Large intestine (tissue), 3 donors: ENCODE measurements at regions not wholly inside any gene's neighbourhood (a gene's known extent, or its start where the extent isn't known, plus 50 kb on each side); places are given as distances from the start of the nearest gene placed in this dataset.
A peak's percentile ranks its signal among the peaks of the same experiment; 100 is the strongest.

Experiments used
- DNase-seq, 2 donors: peaks; one replicate each; pipeline versions ENCODE4 v3.0.0 to v3.0.0-alpha.2; 2013
- H3K27ac ChIP-seq: one replicate; pipeline ENCODE4 v1.5.1; 2013; ENCODE audit warnings: low read length
- H3K27me3 ChIP-seq: 2 replicates; pipeline ENCODE4 v1.6.1; 2013; ENCODE audit warnings: low read length; ENCODE audit not compliant: control insufficient read depth, insufficient read depth
- H3K36me3 ChIP-seq: 2 replicates; pipeline ENCODE4 v1.6.1; 2013; ENCODE audit warnings: low read length; ENCODE audit not compliant: control insufficient read depth, insufficient read depth
- H3K4me1 ChIP-seq: one replicate; pipeline ENCODE4 v1.6.1; 2013; ENCODE audit warnings: low read length; ENCODE audit not compliant: control insufficient read depth, insufficient read depth
- H3K4me3 ChIP-seq: one replicate; pipeline ENCODE4 v1.5.1; 2013; ENCODE audit warnings: low read length
- H3K9me3 ChIP-seq: one replicate; pipeline ENCODE4 v1.6.1; 2013; ENCODE audit warnings: mild to moderate bottlenecking, low read depth, low read length, moderate library complexity; ENCODE audit not compliant: control insufficient read depth
- WGBS: methylation state at CpG from one replicate; pipeline ENCODE4 v1.1.5; 2013; ENCODE audit warnings: low lambda C conversion rate; ENCODE audit not compliant: insufficient coverage; 5-methylcytosine and 5-hydroxymethylcytosine counted together

DNA sequence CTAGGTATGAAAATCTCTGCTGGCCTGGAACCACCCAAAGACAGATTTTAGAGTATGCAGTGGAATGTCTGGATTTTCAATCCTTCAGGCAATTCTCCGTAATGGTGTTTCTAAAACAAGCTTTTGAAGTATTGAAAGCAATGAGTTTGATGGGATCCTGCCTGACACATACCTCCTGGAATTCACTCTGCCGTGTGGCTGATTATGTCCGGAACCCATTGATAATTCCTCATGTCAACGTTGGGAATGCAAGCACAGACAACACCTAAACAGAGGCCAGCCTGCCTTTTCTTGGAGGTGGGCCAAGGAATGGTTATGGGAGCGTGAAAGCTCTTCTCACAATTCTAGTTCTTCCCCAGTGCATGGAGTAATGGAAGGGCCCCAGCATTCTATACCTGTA is 168.9 kb upstream of the HMCN1 start:
- Histone ChIP-seq H3K4me1 (peaks cover 22% of the 10 kb centered on the region), H3K36me3 (no peaks in the 10 kb centered on the region), H3K9me3 (no peaks in the 10 kb centered on the region), H3K27me3 (no peaks in the 10 kb centered on the region), H3K27ac (no peak overlapping the region), H3K4me3 (no peak overlapping the region)
- no peak for DNase-seq
- no CpG with 5 or more reads among the region's 5 CpGs for WGBS

DNA sequence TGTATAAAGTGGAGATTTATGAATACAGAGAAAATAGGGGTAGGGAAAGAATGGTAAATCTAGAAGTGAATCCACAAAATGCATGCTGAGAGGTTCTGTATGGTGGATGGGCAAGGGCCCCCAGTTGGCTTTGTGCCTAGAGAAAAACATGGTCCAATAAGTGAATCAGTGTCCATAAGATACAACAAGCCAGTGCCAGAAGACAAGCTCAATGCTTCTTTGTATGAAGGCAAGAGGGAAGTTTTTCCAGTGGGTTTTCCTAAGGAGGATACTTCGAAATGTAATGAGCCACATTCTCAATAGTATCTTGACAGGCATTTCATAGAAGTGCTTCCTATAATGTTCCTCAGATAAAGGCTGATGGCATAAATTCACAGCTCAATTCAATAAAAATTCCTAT is 169.4 kb upstream of the HMCN1 start:
- DNase-seq: no peak
- Histone ChIP-seq H3K27ac (no peak overlapping the region), H3K9me3 (no peaks in the 10 kb centered on the region), H3K27me3 (no peaks in the 10 kb centered on the region), H3K4me3 (no peak overlapping the region), H3K36me3 (no peaks in the 10 kb centered on the region), H3K4me1 (peaks cover 22% of the 10 kb centered on the region)
- no CpG with 5 or more reads among the region's 1 CpG for WGBS

DNA sequence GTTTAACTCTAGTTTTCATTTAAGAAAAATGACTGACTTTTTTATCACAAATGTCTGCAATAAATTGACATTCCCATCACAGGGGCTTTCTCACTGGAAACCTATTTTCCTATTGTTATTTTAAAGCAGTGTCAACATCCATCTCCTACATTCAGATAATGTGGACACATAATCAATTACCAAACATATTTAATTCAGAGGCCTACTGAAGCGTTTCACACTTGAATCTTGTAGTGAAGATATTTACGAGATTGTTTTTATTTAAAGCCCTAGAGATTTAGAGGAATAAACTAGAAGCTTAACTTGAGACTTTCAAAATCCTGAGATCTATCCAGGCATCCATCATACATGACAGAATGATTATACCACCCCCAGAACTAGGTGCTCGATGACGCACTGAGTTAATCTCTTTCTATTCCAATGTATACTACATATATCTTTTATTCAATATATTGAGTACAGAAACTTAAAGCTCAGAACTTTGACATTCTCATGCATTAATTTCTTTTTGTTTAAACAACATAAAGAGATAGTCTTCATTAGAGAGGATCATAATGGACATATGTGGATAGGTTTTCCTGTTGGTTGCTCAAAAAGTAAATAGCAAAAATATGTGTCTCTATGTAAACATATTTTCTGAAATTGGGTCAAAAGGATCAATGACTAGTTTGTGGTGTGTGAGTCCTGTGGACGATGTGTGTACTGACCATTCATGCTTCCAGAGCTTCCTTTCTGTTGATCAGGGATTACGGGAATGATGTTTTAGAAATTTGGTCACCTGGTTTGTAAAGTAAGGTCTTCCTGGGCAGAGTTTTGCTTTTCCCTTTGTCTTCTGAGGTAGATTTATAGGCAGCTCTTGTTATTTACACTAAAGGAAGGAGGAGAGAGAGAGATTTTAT is 171.5 kb upstream of the HMCN1 start:
- H3K27ac ChIP-seq: no peak overlapping the region
- 90% methylated on average over 2 of the region's 6 CpGs for WGBS
- no peak for DNase-seq
- H3K4me1 ChIP-seq: peaks cover 21% of the 10 kb centered on the region
- no peaks in the 10 kb centered on the region for H3K27me3 ChIP-seq
- no peaks in the 10 kb centered on the region for H3K9me3 ChIP-seq
- no peaks in the 10 kb centered on the region for H3K36me3 ChIP-seq
- no peak overlapping the region for H3K4me3 ChIP-seq

DNA sequence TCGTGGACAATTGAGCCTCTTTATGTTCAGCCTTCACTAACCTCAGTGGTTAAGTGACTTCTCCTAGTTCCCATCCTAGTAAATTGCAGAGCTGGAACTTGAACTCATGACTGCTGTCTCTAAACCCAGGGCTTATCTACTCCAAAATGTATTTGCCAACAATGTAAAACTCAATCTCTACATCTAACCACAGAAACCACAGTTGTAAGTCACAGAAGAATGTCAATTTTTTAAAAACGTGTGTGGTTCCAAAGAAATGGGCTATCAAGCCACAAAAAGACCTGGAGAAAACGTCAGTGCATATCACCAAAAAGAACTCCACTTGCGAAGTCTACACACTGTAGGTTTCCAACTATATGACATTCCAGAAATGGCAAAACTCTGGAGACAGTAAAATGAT is 172.6 kb upstream of the HMCN1 start:
- no peaks in the 10 kb centered on the region for H3K9me3 ChIP-seq
- no peak overlapping the region for H3K4me3 ChIP-seq
- H3K4me1 ChIP-seq: peaks cover 12% of the 10 kb centered on the region
- DNase-seq: no peak
- H3K36me3 ChIP-seq: no peaks in the 10 kb centered on the region
- no peaks in the 10 kb centered on the region for H3K27me3 ChIP-seq
- no CpG with 5 or more reads among the region's 4 CpGs for WGBS
- H3K27ac ChIP-seq: no peak overlapping the region

DNA sequence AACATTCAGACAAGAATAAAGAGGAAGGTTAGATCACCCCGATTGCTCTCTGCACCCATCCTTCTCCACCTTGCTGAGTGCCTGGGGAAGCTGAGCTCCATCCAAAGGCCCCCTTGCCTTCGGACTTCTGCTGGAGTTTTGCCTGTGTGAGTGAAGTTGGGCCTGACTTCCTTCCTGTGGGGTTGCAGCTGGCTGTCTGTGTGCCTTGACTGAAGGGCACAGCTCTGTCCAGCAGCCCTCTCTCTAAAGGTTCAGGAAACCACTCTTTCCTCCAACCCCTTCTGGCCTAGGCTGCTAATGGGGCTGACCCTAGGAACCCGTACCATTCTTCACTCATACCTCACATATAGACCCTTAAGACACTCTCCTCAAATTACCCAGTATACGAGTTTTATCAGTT is 173.4 kb upstream of the HMCN1 start:
- H3K27ac ChIP-seq: no peak overlapping the region
- whole genome bisulfite sequencing: no CpG with 5 or more reads among the region's 4 CpGs

DNA sequence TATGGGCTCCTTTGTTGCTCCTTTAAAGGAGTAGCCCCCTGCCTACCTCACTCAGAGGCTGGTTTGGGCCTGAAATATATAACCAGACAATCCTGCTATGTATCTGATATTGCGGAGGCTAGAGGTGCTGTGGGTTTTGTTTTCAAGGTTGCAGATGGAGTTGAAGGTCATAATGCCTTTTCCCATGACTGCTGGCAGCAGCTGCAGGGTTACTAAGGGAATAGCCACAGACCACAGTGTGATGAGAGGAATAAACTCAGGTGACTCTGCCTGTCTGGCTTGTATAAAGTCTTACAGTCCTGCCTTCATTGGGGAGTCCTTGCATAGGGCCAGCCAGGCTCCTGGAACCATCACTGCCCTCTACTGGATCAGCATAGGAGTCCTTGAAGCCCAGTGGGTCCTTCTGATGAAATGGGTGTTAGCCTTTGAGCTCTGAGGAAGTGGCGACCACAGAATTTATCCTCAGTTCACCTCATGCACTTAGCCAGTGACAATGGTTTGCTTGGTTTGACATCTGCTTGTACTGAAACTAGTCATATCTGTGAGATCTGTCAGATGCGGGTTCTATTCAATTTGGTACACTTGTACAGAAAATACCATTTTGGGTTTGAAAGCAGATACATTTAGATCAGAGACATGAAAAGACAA is 174.4 kb upstream of the HMCN1 start:
- no CpG with 5 or more reads among the region's 3 CpGs for WGBS
- no peak overlapping the region for H3K4me3 ChIP-seq
- peak; percentile 77 to 82 for DNase-seq
- H3K9me3 ChIP-seq: no peaks in the 10 kb centered on the region
- H3K4me1 ChIP-seq: peaks cover 10% of the 10 kb centered on the region
- H3K27me3 ChIP-seq: no peaks in the 10 kb centered on the region
- H3K27ac ChIP-seq: no peak overlapping the region
- no peaks in the 10 kb centered on the region for H3K36me3 ChIP-seq

More for the DNA sequence above, 173.4 kb upstream of the HMCN1 start:
- Histone ChIP-seq H3K27me3 (no peaks in the 10 kb centered on the region), H3K4me1 (peaks cover 10% of the 10 kb centered on the region), H3K4me3 (no peak overlapping the region), H3K9me3 (no peaks in the 10 kb centered on the region), H3K36me3 (no peaks in the 10 kb centered on the region)
- DNase-seq: no peak

DNA sequence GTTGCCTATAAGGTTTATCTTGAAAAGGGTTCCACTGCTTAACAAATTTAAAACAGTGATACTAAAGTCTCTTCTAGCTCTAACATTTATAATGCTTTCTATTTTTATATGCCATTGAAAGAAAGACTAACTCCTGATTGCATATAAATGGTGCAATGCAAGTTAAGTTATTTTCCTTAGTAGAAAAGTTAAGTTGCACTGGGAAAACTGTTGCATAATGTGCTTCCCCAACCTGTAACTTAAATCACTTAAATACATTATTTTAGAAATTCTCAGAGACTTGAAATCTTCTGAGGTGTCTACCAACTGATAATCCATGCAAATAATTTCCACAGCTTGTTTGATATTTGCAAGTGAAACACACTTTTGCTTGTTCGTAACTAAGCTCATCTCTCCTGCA is 175.0 kb upstream of the HMCN1 start:
- Histone ChIP-seq H3K4me1 (peaks cover 10% of the 10 kb centered on the region), H3K27ac (no peak overlapping the region), H3K4me3 (no peak overlapping the region), H3K27me3 (no peaks in the 10 kb centered on the region), H3K36me3 (no peaks in the 10 kb centered on the region), H3K9me3 (no peaks in the 10 kb centered on the region)
- no peak for DNase-seq
- WGBS: no CpG with 5 or more reads among the region's 1 CpG

DNA sequence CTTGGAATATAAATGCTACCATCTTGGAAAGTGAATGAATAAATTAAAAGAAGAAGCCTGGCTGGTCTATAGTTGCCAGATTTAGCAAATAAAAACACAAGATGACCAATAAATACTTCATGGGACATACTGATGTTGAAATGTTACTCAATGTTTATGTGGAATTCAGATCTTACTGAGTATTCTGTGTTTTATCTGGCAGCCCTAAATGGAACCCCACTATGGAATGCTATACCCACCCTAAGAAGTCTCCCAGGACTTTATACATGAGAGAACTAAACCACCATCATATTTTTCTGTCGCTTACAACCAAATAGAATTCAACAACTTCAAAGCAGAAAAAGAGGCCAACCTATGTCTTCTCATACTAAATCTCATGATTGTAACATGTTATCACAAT is 177.6 kb upstream of the HMCN1 start:
- no peaks in the 10 kb centered on the region for H3K36me3 ChIP-seq
- H3K9me3 ChIP-seq: no peaks in the 10 kb centered on the region
- no peak overlapping the region for H3K27ac ChIP-seq
- no peaks in the 10 kb centered on the region for H3K27me3 ChIP-seq
- peaks cover 10% of the 10 kb centered on the region for H3K4me1 ChIP-seq
- WGBS: 100% methylated on average over 1 of the region's 1 CpG
- DNase-seq: no peak
- H3K4me3 ChIP-seq: no peak overlapping the region

DNA sequence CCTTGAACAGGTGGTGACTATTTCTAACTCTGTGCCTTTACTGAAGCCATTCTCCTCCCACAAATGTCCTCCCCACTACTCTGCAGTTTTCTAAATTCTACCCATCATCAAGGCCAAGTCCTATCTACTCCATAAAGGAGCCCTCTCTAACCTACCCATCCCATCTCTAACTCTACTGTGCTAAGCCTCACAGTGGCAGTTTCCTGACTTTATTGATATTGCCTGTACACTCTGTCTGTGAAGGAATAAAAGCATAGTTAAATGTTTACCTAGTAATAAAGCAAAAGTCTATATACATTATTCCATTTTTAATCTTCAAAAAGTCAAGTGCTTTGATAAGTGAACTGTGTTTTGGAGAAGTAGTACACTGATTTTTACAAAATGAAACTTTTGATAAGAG is 178.4 kb upstream of the HMCN1 start:
- Histone ChIP-seq H3K4me3 (no peak overlapping the region), H3K27ac (no peak overlapping the region), H3K36me3 (no peaks in the 10 kb centered on the region), H3K27me3 (no peaks in the 10 kb centered on the region), H3K4me1 (peaks cover 10% of the 10 kb centered on the region), H3K9me3 (no peaks in the 10 kb centered on the region)
- no peak for DNase-seq

DNA sequence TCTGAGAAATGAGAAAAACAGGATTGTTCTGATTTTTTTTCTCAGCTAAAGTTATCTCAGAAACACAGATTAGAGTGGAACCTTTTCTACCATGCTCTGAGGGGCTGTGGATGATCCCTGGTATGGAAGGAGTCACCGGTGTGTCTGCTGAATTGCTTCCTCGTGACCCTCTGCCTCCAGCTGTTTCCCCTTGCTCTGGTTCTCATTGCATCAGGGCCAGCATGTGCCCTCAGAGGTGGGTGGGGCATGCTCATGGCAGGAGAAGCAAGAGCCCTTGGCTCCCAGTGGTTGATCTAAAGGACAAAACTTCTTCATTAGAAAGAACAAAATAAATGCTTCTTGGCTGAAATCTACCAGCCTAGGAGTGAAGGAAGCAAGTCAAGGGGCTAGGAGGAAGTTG is 183.2 kb upstream of the HMCN1 start:
- H3K27ac ChIP-seq: no peak overlapping the region
- H3K4me1 ChIP-seq: no peaks in the 10 kb centered on the region
- no peak overlapping the region for H3K4me3 ChIP-seq
- H3K27me3 ChIP-seq: no peaks in the 10 kb centered on the region
- no CpG with 5 or more reads among the region's 2 CpGs for WGBS
- no peaks in the 10 kb centered on the region for H3K9me3 ChIP-seq
- H3K36me3 ChIP-seq: no peaks in the 10 kb centered on the region
- peak; percentile 50 to 65 for DNase-seq

DNA sequence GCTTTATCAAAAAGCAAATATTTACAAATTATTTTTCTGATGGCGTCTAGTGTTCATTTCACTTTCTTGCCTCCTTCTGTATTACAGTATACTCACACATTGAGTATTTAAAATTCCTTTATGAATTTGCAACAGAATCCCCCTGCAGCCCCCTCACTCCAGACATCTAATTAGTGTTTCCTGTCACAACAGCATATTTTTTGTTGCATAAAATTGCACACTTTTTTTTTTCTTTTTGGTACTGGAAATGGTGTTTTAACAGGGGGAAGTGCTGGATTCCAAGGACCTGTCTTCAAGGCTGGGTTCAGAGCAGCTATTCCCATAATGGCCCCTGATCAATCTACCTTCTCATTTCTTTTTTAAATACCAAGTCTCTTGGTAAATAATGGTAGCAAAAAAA is 184.3 kb upstream of the HMCN1 start:
- Histone ChIP-seq H3K4me1 (no peaks in the 10 kb centered on the region), H3K27ac (no peak overlapping the region), H3K36me3 (no peaks in the 10 kb centered on the region), H3K27me3 (no peaks in the 10 kb centered on the region), H3K4me3 (no peak overlapping the region), H3K9me3 (no peaks in the 10 kb centered on the region)
- no peak for DNase-seq
- 86% methylated on average over 1 of the region's 1 CpG for WGBS
